ENCODE measurements at regions not wholly inside any gene's neighbourhood (a gene's known extent, or its start where the extent isn't known, plus 50 kb on each side); places are given as distances from the start of the nearest gene placed in this dataset.
A peak's percentile ranks its signal among the peaks of the same experiment; 100 is the strongest.

DNA sequence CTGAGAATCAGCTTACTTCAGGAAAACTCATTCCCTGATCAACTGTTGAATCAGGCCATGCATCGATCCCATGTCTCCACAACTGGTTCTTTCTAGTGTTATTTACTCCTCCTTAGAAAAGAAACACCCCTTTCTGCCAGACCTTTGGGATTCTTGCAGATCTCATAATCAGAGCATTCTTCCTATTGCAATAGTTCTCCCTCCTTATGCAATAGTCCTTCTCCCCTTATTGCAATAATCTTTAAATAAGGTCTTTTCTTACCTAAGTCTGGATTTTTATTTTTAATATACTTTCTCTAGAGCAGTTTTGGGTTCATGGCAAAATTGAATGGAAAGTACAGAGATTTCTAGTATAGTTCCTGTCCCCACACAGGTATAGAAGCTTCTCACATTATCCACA lies 141.9 kb upstream of the SGO1 start:
- H3K36me3 Mint-ChIP-seq (ENCODE audit: low read depth, unreplicated experiment), result no peaks in the 10 kb centered on the region
- DNase-seq (ENCODE audit: low spot score), result no peak
- H3K27me3 Mint-ChIP-seq (ENCODE audit: unreplicated experiment), result peaks cover 1% of the 10 kb centered on the region
- H3K27ac Mint-ChIP-seq (ENCODE audit: unreplicated experiment), result no peak overlapping the region
- peaks cover 8% of the 10 kb centered on the region for H3K4me1 Mint-ChIP-seq (ENCODE audit: unreplicated experiment)
- H3K4me3 Mint-ChIP-seq (ENCODE audit: unreplicated experiment), result no peak overlapping the region
- TF ChIP-seq, protein P1, sequence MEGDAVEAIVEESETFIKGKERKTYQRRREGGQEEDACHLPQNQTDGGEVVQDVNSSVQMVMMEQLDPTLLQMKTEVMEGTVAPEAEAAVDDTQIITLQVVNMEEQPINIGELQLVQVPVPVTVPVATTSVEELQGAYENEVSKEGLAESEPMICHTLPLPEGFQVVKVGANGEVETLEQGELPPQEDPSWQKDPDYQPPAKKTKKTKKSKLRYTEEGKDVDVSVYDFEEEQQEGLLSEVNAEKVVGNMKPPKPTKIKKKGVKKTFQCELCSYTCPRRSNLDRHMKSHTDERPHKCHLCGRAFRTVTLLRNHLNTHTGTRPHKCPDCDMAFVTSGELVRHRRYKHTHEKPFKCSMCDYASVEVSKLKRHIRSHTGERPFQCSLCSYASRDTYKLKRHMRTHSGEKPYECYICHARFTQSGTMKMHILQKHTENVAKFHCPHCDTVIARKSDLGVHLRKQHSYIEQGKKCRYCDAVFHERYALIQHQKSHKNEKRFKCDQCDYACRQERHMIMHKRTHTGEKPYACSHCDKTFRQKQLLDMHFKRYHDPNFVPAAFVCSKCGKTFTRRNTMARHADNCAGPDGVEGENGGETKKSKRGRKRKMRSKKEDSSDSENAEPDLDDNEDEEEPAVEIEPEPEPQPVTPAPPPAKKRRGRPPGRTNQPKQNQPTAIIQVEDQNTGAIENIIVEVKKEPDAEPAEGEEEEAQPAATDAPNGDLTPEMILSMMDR (IDR thresholded peaks at IDR 0.05; ENCODE audit: unreplicated experiment), result no peak
- no peaks in the 10 kb centered on the region for H3K9me3 Mint-ChIP-seq (ENCODE audit: unreplicated experiment)

- no peak for DNase-seq (ENCODE audit: low spot score)
- H3K27ac Mint-ChIP-seq (ENCODE audit: unreplicated experiment), result no peak overlapping the region
- no peaks in the 10 kb centered on the region for H3K9me3 Mint-ChIP-seq (ENCODE audit: unreplicated experiment)
- H3K4me3 Mint-ChIP-seq (ENCODE audit: unreplicated experiment), result no peak overlapping the region
- peaks cover 9% of the 10 kb centered on the region for H3K4me1 Mint-ChIP-seq (ENCODE audit: unreplicated experiment)
- TF ChIP-seq, protein P1 (IDR thresholded peaks at IDR 0.05; ENCODE audit: unreplicated experiment), result no peak
- peaks cover 1% of the 10 kb centered on the region for H3K27me3 Mint-ChIP-seq (ENCODE audit: unreplicated experiment)
- no peaks in the 10 kb centered on the region for H3K36me3 Mint-ChIP-seq (ENCODE audit: low read depth, unreplicated experiment)
Measured at GRCh38 chr3:20326541-20326940, 140.5 kb upstream of the SGO1 start.

GRCh38 chr3:20325563-20325962 lies 139.6 kb upstream of the SGO1 start:
- Mint-ChIP-seq H3K36me3 (ENCODE audit: low read depth, unreplicated experiment) (no peaks in the 10 kb centered on the region), H3K27ac (ENCODE audit: unreplicated experiment) (no peak overlapping the region), H3K9me3 (ENCODE audit: unreplicated experiment) (no peaks in the 10 kb centered on the region), H3K27me3 (ENCODE audit: unreplicated experiment) (peaks cover under 1% of the 10 kb centered on the region), H3K4me3 (ENCODE audit: unreplicated experiment) (no peak overlapping the region), H3K4me1 (ENCODE audit: unreplicated experiment) (peaks cover 11% of the 10 kb centered on the region)
- TF ChIP-seq, protein P1 (IDR thresholded peaks at IDR 0.05; ENCODE audit: unreplicated experiment), result no peak
- DNase-seq (ENCODE audit: low spot score), result no peak

DNA sequence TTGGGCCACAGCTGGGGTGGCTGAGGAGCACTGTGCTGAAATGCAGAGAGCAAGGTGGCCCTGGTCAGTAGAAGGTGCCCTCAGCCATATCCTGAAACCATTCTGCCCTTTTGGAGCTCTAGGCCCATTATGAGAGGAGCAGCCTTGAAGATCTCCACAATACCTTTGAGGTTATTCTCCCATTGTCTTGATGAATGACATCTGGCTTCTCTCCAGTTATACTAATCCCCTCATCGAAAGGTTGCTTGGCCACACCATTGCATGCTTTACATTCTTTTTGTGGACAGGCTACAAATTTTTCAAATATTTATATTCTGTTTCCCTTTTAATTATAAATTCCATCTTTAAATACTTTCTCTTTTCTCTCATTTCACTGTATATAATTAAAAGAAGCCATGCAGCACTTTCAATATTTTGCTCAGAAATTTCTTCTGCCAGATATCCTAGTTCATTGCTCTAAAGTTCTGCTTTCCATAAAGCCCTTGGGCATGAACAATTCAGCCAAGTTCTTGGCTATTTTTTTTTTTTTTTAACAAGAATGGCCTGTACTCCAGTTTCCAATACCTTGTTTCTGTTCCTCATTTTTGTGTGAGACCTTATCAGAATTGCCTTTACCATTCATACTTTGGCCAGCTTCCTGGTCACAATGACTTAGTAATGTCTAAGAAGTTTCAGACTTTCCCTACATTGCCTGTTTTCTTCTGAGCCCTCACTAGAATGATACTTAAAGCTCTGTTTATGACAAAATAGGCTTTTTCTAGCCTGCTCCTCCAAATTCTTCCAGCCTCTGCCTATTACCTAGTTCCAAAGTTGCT lies 138.9 kb upstream of the SGO1 start:
- no peak overlapping the region for H3K27ac Mint-ChIP-seq (ENCODE audit: unreplicated experiment)
- no peak overlapping the region for H3K4me3 Mint-ChIP-seq (ENCODE audit: unreplicated experiment)
- no peaks in the 10 kb centered on the region for H3K36me3 Mint-ChIP-seq (ENCODE audit: low read depth, unreplicated experiment)
- TF ChIP-seq, protein P1 (IDR thresholded peaks at IDR 0.05; ENCODE audit: unreplicated experiment), result no peak
- DNase-seq (ENCODE audit: low spot score), result no peak
- H3K4me1 Mint-ChIP-seq (ENCODE audit: unreplicated experiment), result peaks cover 18% of the 10 kb centered on the region
- H3K9me3 Mint-ChIP-seq (ENCODE audit: unreplicated experiment), result no peaks in the 10 kb centered on the region
- peaks cover 3% of the 10 kb centered on the region for H3K27me3 Mint-ChIP-seq (ENCODE audit: unreplicated experiment)

- no peaks in the 10 kb centered on the region for H3K36me3 Mint-ChIP-seq (ENCODE audit: low read depth, unreplicated experiment)
- H3K9me3 Mint-ChIP-seq (ENCODE audit: unreplicated experiment), result no peaks in the 10 kb centered on the region
- no peak overlapping the region for H3K4me3 Mint-ChIP-seq (ENCODE audit: unreplicated experiment)
- TF ChIP-seq, protein P1 (IDR thresholded peaks at IDR 0.05; ENCODE audit: unreplicated experiment), result no peak
- H3K4me1 Mint-ChIP-seq (ENCODE audit: unreplicated experiment), result peaks cover 23% of the 10 kb centered on the region
- peak; percentile 9 for DNase-seq (ENCODE audit: low spot score)
- peaks cover 3% of the 10 kb centered on the region for H3K27me3 Mint-ChIP-seq (ENCODE audit: unreplicated experiment)
- H3K27ac Mint-ChIP-seq (ENCODE audit: unreplicated experiment), result peak overlapping the region; percentile 83
Measured at GRCh38 chr3:20323307-20323927, 137.4 kb upstream of the SGO1 start.
